ENCODE measurements at regions not wholly inside any gene's neighbourhood (a gene's known extent, or its start where the extent isn't known, plus 50 kb on each side); places are given as distances from the start of the nearest gene placed in this dataset.
"Not testable (repeated sequence)": the region's sequence is repeated elsewhere in the genome, so short reads cannot be mapped to it uniquely, and the experiment has no call there.

DNA sequence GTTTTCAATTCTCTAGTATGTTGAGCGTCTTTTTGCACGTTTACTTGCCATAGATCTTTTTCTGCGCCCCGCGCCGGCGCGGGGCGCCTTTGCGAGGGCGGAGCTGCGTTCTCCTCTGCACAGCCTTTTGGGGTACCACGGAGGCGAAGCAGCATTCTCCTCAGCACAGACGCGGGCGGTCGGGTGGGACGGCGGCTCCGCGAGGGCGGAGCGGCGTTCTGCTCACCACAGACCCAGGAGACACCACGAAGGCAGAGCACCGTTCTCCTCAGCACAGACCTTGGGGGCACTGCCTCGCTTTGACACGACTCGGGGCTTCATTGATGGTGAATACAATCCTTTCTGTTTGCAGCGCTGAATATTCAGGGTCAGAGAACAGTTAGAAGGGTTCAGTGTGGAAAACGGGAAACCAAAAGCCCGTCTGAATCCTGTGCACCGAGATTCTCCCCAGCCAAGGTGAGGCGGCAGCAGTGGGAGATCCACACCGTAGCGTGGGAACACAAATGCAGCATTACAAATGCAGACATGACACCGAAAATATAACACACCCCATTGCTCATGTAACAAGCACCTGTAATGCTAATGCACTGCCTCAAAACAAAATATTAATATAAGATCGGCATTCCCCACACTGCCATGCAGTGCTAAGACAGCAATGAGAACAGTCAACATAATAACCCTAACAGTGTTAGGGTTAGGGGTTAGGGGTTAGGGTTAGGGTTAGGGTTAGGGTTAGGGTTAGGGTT, 190.7 kb upstream of the VIPR2 start:
- POLR2A ChIA-PET (ENCODE audit: low non-redundant PET); H3K27ac ChIP-seq; DNase-seq (ENCODE audit: low spot score); CTCF ChIA-PET: not testable (repeated sequence)

DNA sequence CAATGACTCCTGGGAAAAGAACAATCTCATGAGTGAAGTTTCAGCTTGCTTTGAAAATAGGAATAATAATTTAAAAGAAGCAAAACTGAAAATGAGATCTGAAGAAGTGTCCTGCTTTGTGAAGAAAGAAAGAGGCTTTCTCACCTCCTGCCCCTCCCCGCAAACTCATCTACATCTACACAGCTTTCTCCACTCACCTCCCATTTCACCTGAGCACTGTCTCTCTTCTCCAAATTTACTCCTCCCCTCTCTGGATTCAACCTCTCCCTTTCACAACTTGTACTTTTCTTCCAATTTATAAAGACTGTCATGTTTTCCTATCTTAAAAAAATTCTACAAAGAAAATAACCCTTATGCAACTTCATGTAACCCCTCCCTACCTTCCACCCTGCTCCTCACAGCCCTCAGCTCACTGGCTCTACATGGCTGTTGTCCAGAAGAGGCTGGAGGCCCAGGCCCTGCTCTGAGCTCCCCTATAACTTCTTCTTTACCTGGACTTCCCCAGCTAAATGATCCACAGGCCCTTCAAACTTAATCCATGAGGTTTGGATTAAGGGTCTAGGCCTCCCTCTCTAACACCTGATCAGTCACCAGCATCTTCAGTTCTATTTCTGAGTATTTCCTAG, 188.3 kb upstream of the VIPR2 start:
- CTCF ChIA-PET; H3K27ac ChIP-seq; DNase-seq (ENCODE audit: low spot score); POLR2A ChIA-PET (ENCODE audit: low non-redundant PET): not testable (repeated sequence)

GRCh38 chr7:159331462-159331861, 186.8 kb upstream of the VIPR2 start:
- ChIA-PET POLR2A (ENCODE audit: low non-redundant PET) (no interaction called here), CTCF (no interaction called here)
- DNase-seq (ENCODE audit: low spot score) = no peak
- no peak for TF ChIP-seq CTCF (conservative IDR thresholded peaks at IDR 0.05; ENCODE audit: low read depth)
- no peak overlapping the region for H3K27ac ChIP-seq

- ChIA-PET CTCF (no interaction called here), POLR2A (ENCODE audit: low non-redundant PET) (no interaction called here)
- DNase-seq (ENCODE audit: low spot score) = no peak
- H3K27ac ChIP-seq = no peak overlapping the region
- no peak for TF ChIP-seq CTCF (conservative IDR thresholded peaks at IDR 0.05; ENCODE audit: low read depth)
Observed at GRCh38 chr7:159329818-159330378, 185.2 kb upstream of the VIPR2 start.

- POLR2A ChIA-PET (ENCODE audit: low non-redundant PET) = no interaction called here
- CTCF ChIA-PET = interaction anchor here (0.5 to 0.6 kb wide), 2 partner anchors 168 to 328 kb away, joined by 3 read pairs; no protein-coding TSS in a partner anchor
- no peak for TF ChIP-seq CTCF (conservative IDR thresholded peaks at IDR 0.05; ENCODE audit: low read depth)
- no peak overlapping the region for H3K27ac ChIP-seq
- no peak for DNase-seq (ENCODE audit: low spot score)
Observed at GRCh38 chr7:159328096-159328495, 183.4 kb upstream of the VIPR2 start.

GRCh38 chr7:159323359-159323758, 178.7 kb upstream of the VIPR2 start:
- H3K27ac ChIP-seq = no peak overlapping the region
- no peak for DNase-seq (ENCODE audit: low spot score)
- ChIA-PET CTCF (no interaction called here), POLR2A (ENCODE audit: low non-redundant PET) (no interaction called here)
- no peak for TF ChIP-seq CTCF (conservative IDR thresholded peaks at IDR 0.05; ENCODE audit: low read depth)

DNA sequence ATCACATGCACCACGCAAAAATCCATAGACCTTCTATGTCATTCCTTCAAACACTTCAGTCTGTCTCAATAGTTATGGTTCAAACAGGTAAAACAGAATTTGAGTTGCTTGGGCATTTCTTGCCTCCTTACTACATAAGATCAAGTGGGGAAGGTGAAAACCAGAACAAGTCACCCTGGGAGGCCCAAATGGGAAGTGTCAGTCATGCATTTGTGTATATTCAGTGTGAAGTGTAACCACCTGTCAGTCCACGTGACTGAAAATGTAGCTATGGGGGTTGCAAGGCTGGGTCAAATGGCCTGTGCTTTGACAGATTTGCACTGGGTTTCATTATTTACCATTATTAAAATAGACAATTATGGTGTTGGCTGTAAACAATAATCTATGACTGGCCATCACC, 176.6 kb upstream of the VIPR2 start:
- CTCF ChIA-PET = no interaction called here
- H3K27ac ChIP-seq = no peak overlapping the region
- POLR2A ChIA-PET (ENCODE audit: low non-redundant PET) = no interaction called here
- TF ChIP-seq CTCF (conservative IDR thresholded peaks at IDR 0.05; ENCODE audit: low read depth) = no peak
- DNase-seq (ENCODE audit: low spot score) = no peak

Data from RWPE1 (cell line).